ENCODE measurements at regions not wholly inside any gene's neighbourhood (a gene's known extent, or its start where the extent isn't known, plus 50 kb on each side); places are given as distances from the start of the nearest gene placed in this dataset.

- WGBS: 70% methylated on average over 2 of the region's 2 CpGs
- no peak for DNase-seq (ENCODE audit: low spot score)
- no peaks in the 10 kb centered on the region for H3K4me1 ChIP-seq (replicated peaks)
- H3K36me3 ChIP-seq: no peaks in the 10 kb centered on the region
- intact Hi-C loops (cut with DNase I): no loop called here
- H3K9me3 ChIP-seq: no peaks in the 10 kb centered on the region
- TF ChIP-seq POLR2A (IDR thresholded peaks at IDR 0.05) (no peak), POLR2AphosphoS5 (IDR thresholded peaks at IDR 0.05) (no peak), CTCF (IDR thresholded peaks at IDR 0.05) (no peak)
- H3K4me3 ChIP-seq: no peak overlapping the region
- H3K27ac ChIP-seq: no peak overlapping the region
- H3K27me3 ChIP-seq (replicated peaks; ENCODE audit: insufficient read depth): no peaks in the 10 kb centered on the region
These were observed 2684.3 kb upstream of the PCDH20 start for GRCh38 chr13:64099994-64100393.

GRCh38 chr13:64090311-64090710 is 2674.7 kb upstream of the PCDH20 start:
- TF ChIP-seq POLR2AphosphoS5 (IDR thresholded peaks at IDR 0.05) (no peak), CTCF (IDR thresholded peaks at IDR 0.05) (no peak), POLR2A (IDR thresholded peaks at IDR 0.05) (no peak)
- no peak overlapping the region for H3K4me3 ChIP-seq
- H3K27ac ChIP-seq: no peak overlapping the region
- no peaks in the 10 kb centered on the region for H3K9me3 ChIP-seq
- WGBS: 85% methylated on average over 3 of the region's 3 CpGs
- intact Hi-C loops (cut with DNase I): no loop called here
- H3K27me3 ChIP-seq (replicated peaks; ENCODE audit: insufficient read depth): no peaks in the 10 kb centered on the region
- no peak for DNase-seq (ENCODE audit: low spot score)
- no peaks in the 10 kb centered on the region for H3K36me3 ChIP-seq
- no peaks in the 10 kb centered on the region for H3K4me1 ChIP-seq (replicated peaks)

GRCh38 chr13:64088491-64088890 is 2672.8 kb upstream of the PCDH20 start:
- TF ChIP-seq POLR2A (IDR thresholded peaks at IDR 0.05) (no peak), POLR2AphosphoS5 (IDR thresholded peaks at IDR 0.05) (no peak), CTCF (IDR thresholded peaks at IDR 0.05) (no peak)
- Histone ChIP-seq H3K4me1 (replicated peaks) (no peaks in the 10 kb centered on the region), H3K27me3 (replicated peaks; ENCODE audit: insufficient read depth) (no peaks in the 10 kb centered on the region), H3K27ac (no peak overlapping the region), H3K9me3 (no peaks in the 10 kb centered on the region), H3K4me3 (no peak overlapping the region), H3K36me3 (no peaks in the 10 kb centered on the region)
- 92% methylated on average over 2 of the region's 2 CpGs for WGBS
- DNase-seq (ENCODE audit: low spot score): no peak
- intact Hi-C loops (cut with DNase I): no loop called here

GRCh38 chr13:64087624-64088023 is 2672.0 kb upstream of the PCDH20 start:
- no peaks in the 10 kb centered on the region for H3K27me3 ChIP-seq (replicated peaks; ENCODE audit: insufficient read depth)
- no peaks in the 10 kb centered on the region for H3K4me1 ChIP-seq (replicated peaks)
- H3K4me3 ChIP-seq: no peak overlapping the region
- H3K9me3 ChIP-seq: no peaks in the 10 kb centered on the region
- no peak for TF ChIP-seq POLR2A (IDR thresholded peaks at IDR 0.05)
- no peak for TF ChIP-seq CTCF (IDR thresholded peaks at IDR 0.05)
- TF ChIP-seq POLR2AphosphoS5 (IDR thresholded peaks at IDR 0.05): no peak
- 62% methylated on average over 1 of the region's 1 CpG for WGBS
- intact Hi-C loops (cut with DNase I): no loop called here
- no peak overlapping the region for H3K27ac ChIP-seq
- no peaks in the 10 kb centered on the region for H3K36me3 ChIP-seq
- no peak for DNase-seq (ENCODE audit: low spot score)

GRCh38 chr13:64083811-64084210 is 2668.2 kb upstream of the PCDH20 start:
- Histone ChIP-seq H3K27ac (no peak overlapping the region), H3K36me3 (no peaks in the 10 kb centered on the region), H3K4me3 (no peak overlapping the region), H3K9me3 (no peaks in the 10 kb centered on the region), H3K4me1 (replicated peaks) (no peaks in the 10 kb centered on the region), H3K27me3 (replicated peaks; ENCODE audit: insufficient read depth) (no peaks in the 10 kb centered on the region)
- TF ChIP-seq CTCF (IDR thresholded peaks at IDR 0.05): no peak
- no peak for TF ChIP-seq POLR2A (IDR thresholded peaks at IDR 0.05)
- no peak for TF ChIP-seq POLR2AphosphoS5 (IDR thresholded peaks at IDR 0.05)
- intact Hi-C loops (cut with DNase I): no loop called here
- whole genome bisulfite sequencing: 93% methylated on average over 1 of the region's 1 CpG
- DNase-seq (ENCODE audit: low spot score): no peak

Data from prostate gland (tissue), 2 donors.